Neuronal stem cell (in vitro differentiated cells): ENCODE measurements at regions not wholly inside any gene's neighbourhood (a gene's known extent, or its start where the extent isn't known, plus 50 kb on each side); places are given as distances from the start of the nearest gene placed in this dataset.

Experiments
- DNase-seq: peaks from one replicate; pipeline ENCODE4 v3.0.0-alpha.2; 2013; ENCODE audit warnings: low spot score
- H2AFZ ChIP-seq: one replicate; pipeline ENCODE4 v1.6.1; 2013; ENCODE audit warnings: mild to moderate bottlenecking, low read length, inconsistent platforms
- H2AK5ac ChIP-seq: 2 replicates; pipeline ENCODE4 v1.6.1; 2013; ENCODE audit warnings: low read depth, mild to moderate bottlenecking, inconsistent platforms, low read length, moderate library complexity, mixed read lengths
- H2BK120ac ChIP-seq: 2 replicates; pipeline ENCODE4 v1.6.1; 2013; ENCODE audit warnings: low read depth, mild to moderate bottlenecking, inconsistent platforms, low read length, moderate library complexity, mixed read lengths
- H2BK12ac ChIP-seq: one replicate; pipeline ENCODE4 v1.6.1; 2013; ENCODE audit warnings: low read length, inconsistent platforms
- H2BK15ac ChIP-seq: 2 replicates; pipeline ENCODE4 v1.6.1; 2013; ENCODE audit warnings: mild to moderate bottlenecking, low read length, inconsistent platforms, mixed read lengths
- H2BK5ac ChIP-seq: one replicate; pipeline ENCODE4 v1.6.1; 2013; ENCODE audit warnings: inconsistent platforms, mild to moderate bottlenecking, low read length, moderate library complexity
- H3K14ac ChIP-seq: one replicate; pipeline ENCODE4 v1.6.1; 2013; ENCODE audit warnings: low read length, inconsistent platforms
- H3K18ac ChIP-seq: 2 replicates; pipeline ENCODE4 v1.6.1; 2013; ENCODE audit warnings: low read length, inconsistent platforms
- H3K23ac ChIP-seq: 2 replicates; pipeline ENCODE4 v1.6.1; 2013; ENCODE audit warnings: low read depth, mild to moderate bottlenecking, mixed read lengths, low read length, inconsistent platforms; ENCODE audit not compliant: poor library complexity
- H3K27ac ChIP-seq: replicated peaks from 3 replicates; pipeline ENCODE4 v1.5.1; 2013; ENCODE audit warnings: low read length, inconsistent platforms
- H3K27me3 ChIP-seq, 3 experiments: 2 replicates each; pipeline ENCODE4 v1.6.1; 2013; ENCODE audit warnings: low read length in 3 of 3, mild to moderate bottlenecking in 2 of 3, inconsistent platforms in 1 of 3, low read depth in 1 of 3, mixed read lengths in 1 of 3, moderate library complexity in 1 of 3; ENCODE audit not compliant: control insufficient read depth in 3 of 3, insufficient read depth in 3 of 3
- H3K36me3 ChIP-seq, 2 donors: replicated peaks in 1 of 2; 2 replicates each; pipeline ENCODE4 v1.6.1; 2013; ENCODE audit warnings: low read length in 2 of 2; ENCODE audit not compliant: control insufficient read depth in 2 of 2, insufficient read depth in 2 of 2
- H3K4ac ChIP-seq: 2 replicates; pipeline ENCODE4 v1.6.1; 2013; ENCODE audit warnings: inconsistent platforms, mild to moderate bottlenecking, low read length, moderate library complexity
- H3K4me1 ChIP-seq, 2 donors: 1 replicate in 1 of 2; 2 replicates in 1 of 2; pipeline ENCODE4 v1.6.1; 2013; ENCODE audit warnings: low read length in 2 of 2, low read depth in 1 of 2; ENCODE audit not compliant: control insufficient read depth in 2 of 2, insufficient read depth in 1 of 2
- H3K4me2 ChIP-seq: one replicate; pipeline ENCODE4 v1.6.1; 2013; ENCODE audit warnings: mild to moderate bottlenecking, low read length, inconsistent platforms; ENCODE audit not compliant: insufficient read depth, poor library complexity, severe bottlenecking
- H3K4me3 ChIP-seq, 2 donors: 2 replicates each; pipeline ENCODE4 v1.5.1; 2013; ENCODE audit warnings: low read length in 2 of 2, mild to moderate bottlenecking in 2 of 2, inconsistent platforms in 1 of 2, moderate library complexity in 1 of 2
- H3K79me1 ChIP-seq: one replicate; pipeline ENCODE4 v1.6.1; 2013; ENCODE audit warnings: low read depth, mild to moderate bottlenecking, inconsistent platforms, low read length, moderate library complexity
- H3K9ac ChIP-seq: one replicate; pipeline ENCODE4 v1.6.1; 2013; ENCODE audit warnings: mild to moderate bottlenecking, low read depth, low read length, inconsistent platforms; ENCODE audit not compliant: poor library complexity
- H3K9me3 ChIP-seq, 2 donors: replicated peaks in 1 of 2; 2 replicates each; pipeline versions ENCODE3 to v1.6.1; 2013; ENCODE audit warnings: low read length in 2 of 2, mild to moderate bottlenecking in 2 of 2, inconsistent platforms in 1 of 2, low read depth in 1 of 2, mixed read lengths in 1 of 2, moderate library complexity in 1 of 2; ENCODE audit not compliant: control insufficient read depth in 2 of 2, insufficient read depth in 1 of 2
- H4K8ac ChIP-seq: one replicate; pipeline ENCODE4 v1.6.1; 2013; ENCODE audit warnings: low read depth, mild to moderate bottlenecking, inconsistent platforms, low read length, moderate library complexity
- H4K91ac ChIP-seq: one replicate; pipeline ENCODE4 v1.6.1; 2013; ENCODE audit warnings: low read length, low read depth, mild to moderate bottlenecking, inconsistent platforms; ENCODE audit not compliant: poor library complexity
- WGBS, 2 donors: extraction: QIAGEN DNeasy Blood & Tissue Kit; methylation state at CpG; one replicate each; pipeline ENCODE4 v1.1.7; 2013; ENCODE audit warnings: missing lambda C conversion rate in 2 of 2, mixed read lengths in 1 of 2; ENCODE audit not compliant: insufficient read length in 2 of 2, insufficient replicate concordance in 1 of 2; ENCODE audit errors: extremely low coverage in 2 of 2; 5-methylcytosine and 5-hydroxymethylcytosine counted together

DNA sequence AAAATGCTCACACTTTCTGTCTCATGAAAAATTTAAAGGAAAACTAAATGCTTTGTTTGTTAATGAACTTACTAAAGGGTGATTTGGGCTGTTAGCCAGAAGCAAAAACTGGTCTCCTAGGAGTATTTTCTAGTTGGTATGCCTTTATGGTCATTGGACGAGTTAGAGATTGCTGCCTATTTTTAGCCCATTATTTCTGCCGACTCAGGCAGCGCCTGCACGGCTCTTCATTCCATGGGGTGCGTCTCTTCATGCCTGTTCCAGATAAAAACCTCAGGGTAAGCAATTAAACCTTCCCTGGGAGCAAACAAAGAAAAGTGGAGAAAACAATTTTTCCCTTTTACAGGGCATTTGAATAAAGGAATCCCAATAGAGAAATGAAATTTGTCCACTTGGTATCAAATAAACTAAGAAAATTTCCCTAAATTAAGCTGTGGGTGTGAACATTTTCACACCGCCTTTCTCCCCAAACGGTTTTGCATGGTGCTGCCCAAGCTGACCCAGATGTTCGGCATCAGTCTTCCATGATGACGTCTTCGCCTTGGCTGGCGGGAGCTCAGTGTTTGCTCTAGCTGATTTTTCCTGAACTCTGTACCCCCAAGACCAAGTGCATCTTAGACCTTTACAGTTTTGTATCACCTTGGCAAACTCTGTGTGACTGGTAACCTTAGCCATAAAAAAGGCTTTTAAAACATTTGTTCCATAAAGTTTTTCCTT is 61.7 kb upstream of the ADGRG2 start:
- Histone ChIP-seq H2BK12ac (no peak overlapping the region), H3K4ac (no peak overlapping the region), H3K9me3 (no peaks in the 10 kb centered on the region), H3K36me3 (no peaks in the 10 kb centered on the region), H3K79me1 (no peaks in the 10 kb centered on the region), H2BK5ac (no peak overlapping the region), H3K27ac (no peak overlapping the region), H3K18ac (no peak overlapping the region), H2BK120ac (no peak overlapping the region), H2AK5ac (no peak overlapping the region), H3K27me3 (peaks cover 0 to 9% (median 0%) of the 10 kb centered on the region in 3 experiments), H2AFZ (no peak overlapping the region), H3K9ac (no peak overlapping the region), H3K14ac (no peak overlapping the region), H3K4me2 (no peak overlapping the region), H3K4me1 (peaks cover 0 to 1% of the 10 kb centered on the region in 2 donors), H4K8ac (no peak overlapping the region), H2BK15ac (no peak overlapping the region), H4K91ac (no peak overlapping the region), H3K4me3 (no peak overlapping the region), H3K23ac (no peak overlapping the region)
- no peak for DNase-seq
- WGBS, 2 donors, result no CpG with 5 or more reads among the region's 11 CpGs

DNA sequence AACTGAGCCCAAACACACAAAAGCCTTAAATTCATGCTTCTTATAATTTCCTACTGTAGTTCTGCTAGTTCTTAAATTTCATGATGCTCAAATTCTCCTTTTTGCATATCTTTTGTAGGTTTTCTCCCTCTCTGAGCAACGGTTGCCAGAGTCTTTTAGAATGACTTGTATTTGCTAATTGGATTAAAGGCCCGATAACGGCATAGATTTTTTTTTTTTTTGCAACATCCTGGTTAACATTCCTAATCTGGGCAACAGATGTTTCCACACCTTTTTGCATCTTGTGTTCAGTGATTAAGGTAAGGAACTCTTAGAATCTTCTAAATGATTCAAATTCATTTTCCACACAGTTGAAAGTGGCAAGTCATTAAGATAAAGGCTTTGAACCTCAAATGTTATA is 66.3 kb upstream of the ADGRG2 start:
- Histone ChIP-seq H4K91ac (no peak overlapping the region), H4K8ac (no peak overlapping the region), H2AFZ (no peak overlapping the region), H3K4me3 (no peak overlapping the region), H2BK15ac (no peak overlapping the region), H2BK5ac (no peak overlapping the region), H2BK12ac (no peak overlapping the region), H3K79me1 (no peaks in the 10 kb centered on the region), H2BK120ac (no peak overlapping the region), H3K36me3 (no peaks in the 10 kb centered on the region), H3K4me2 (no peak overlapping the region), H2AK5ac (no peak overlapping the region), H3K27me3 (peaks cover 0 to 9% (median 0%) of the 10 kb centered on the region in 3 experiments), H3K4ac (no peak overlapping the region), H3K14ac (no peak overlapping the region), H3K18ac (no peak overlapping the region), H3K4me1 (peaks cover 0 to 1% of the 10 kb centered on the region in 2 donors), H3K23ac (no peak overlapping the region), H3K9ac (no peak overlapping the region), H3K9me3 (peaks cover 0 to 1% of the 10 kb centered on the region in 2 donors), H3K27ac (no peak overlapping the region)
- no CpG with 5 or more reads among the region's 3 CpGs for WGBS, 2 donors
- no peak for DNase-seq

DNA sequence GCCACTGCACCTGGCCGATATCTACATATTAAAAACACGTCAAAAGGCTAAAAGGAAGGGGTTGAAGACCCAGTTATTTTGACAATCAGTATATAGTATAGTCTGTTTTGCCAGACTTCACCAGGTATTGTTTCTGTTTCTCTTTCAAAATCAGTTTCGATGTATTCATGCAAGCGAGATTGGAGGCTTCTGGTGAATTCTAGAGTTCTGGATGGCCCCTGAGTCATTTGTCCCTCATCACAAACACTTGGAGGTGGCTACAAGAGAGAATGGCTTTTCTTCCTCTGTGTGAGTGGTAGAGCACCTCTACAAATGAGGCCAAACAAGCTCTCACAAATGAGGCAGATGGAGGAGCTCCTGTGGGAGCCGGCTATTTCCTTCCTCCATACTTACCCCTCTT is 68.6 kb upstream of the ADGRG2 start:
- peaks cover 0 to 5% (median 0%) of the 10 kb centered on the region in 3 experiments for H3K27me3 ChIP-seq
- H3K18ac ChIP-seq, result no peak overlapping the region
- H2AK5ac ChIP-seq, result no peak overlapping the region
- no CpG with 5 or more reads among the region's 5 CpGs for WGBS, 2 donors
- H3K79me1 ChIP-seq, result no peaks in the 10 kb centered on the region
- no peak overlapping the region for H2BK12ac ChIP-seq
- no peak overlapping the region for H3K4ac ChIP-seq
- no peak overlapping the region for H4K8ac ChIP-seq
- no peak overlapping the region for H2BK15ac ChIP-seq
- no peak overlapping the region for H3K4me3 ChIP-seq
- no peak overlapping the region for H4K91ac ChIP-seq
- H3K4me2 ChIP-seq, result no peak overlapping the region
- H2BK5ac ChIP-seq, result no peak overlapping the region
- no peak overlapping the region for H3K14ac ChIP-seq
- no peak overlapping the region for H3K9ac ChIP-seq
- no peaks in the 10 kb centered on the region for H3K4me1 ChIP-seq
- H2BK120ac ChIP-seq, result no peak overlapping the region
- H3K23ac ChIP-seq, result no peak overlapping the region
- no peak overlapping the region for H3K27ac ChIP-seq
- no peak for DNase-seq
- H3K36me3 ChIP-seq, result no peaks in the 10 kb centered on the region
- H2AFZ ChIP-seq, result no peak overlapping the region
- H3K9me3 ChIP-seq, result peaks cover 0 to 1% of the 10 kb centered on the region in 2 donors

DNA sequence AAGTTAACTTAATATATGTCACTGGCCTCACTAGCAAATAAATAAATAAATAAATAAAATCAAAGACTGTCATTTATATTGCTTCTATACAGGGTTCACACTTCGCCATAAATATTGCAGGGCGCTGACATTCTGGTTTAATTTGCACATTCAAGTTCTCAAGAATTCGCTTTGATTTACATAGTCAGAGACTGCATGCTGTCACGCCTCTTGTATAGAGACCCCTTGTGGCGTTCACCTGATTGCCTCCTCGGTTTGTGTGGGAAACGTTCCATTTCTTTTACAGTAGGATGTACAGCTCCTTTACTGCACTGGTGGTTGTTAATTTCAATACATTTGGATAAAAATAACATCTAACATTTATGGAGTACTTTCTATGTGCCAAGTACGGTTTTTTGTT is 71.3 kb upstream of the ADGRG2 start:
- H3K36me3 ChIP-seq, result no peaks in the 10 kb centered on the region

More for the DNA sequence above, 71.3 kb upstream of the ADGRG2 start:
- no peak overlapping the region for H3K4me2 ChIP-seq
- no peak overlapping the region for H2BK15ac ChIP-seq
- no peak overlapping the region for H3K4me3 ChIP-seq
- H3K79me1 ChIP-seq, result no peaks in the 10 kb centered on the region
- H2BK12ac ChIP-seq, result no peak overlapping the region
- H2AK5ac ChIP-seq, result no peak overlapping the region
- H3K27me3 ChIP-seq, result peaks cover 0 to 7% (median 0%) of the 10 kb centered on the region in 3 experiments
- H3K18ac ChIP-seq, result no peak overlapping the region
- no CpG with 5 or more reads among the region's 8 CpGs for WGBS, 2 donors
- DNase-seq, result no peak
- H2BK120ac ChIP-seq, result no peak overlapping the region
- no peak overlapping the region for H3K4ac ChIP-seq
- no peak overlapping the region for H2AFZ ChIP-seq
- no peak overlapping the region for H3K23ac ChIP-seq
- no peak overlapping the region for H3K27ac ChIP-seq
- no peak overlapping the region for H4K91ac ChIP-seq
- no peak overlapping the region for H4K8ac ChIP-seq
- peaks cover 0 to 1% of the 10 kb centered on the region in 2 donors for H3K9me3 ChIP-seq
- no peaks in the 10 kb centered on the region for H3K4me1 ChIP-seq
- H2BK5ac ChIP-seq, result no peak overlapping the region
- no peak overlapping the region for H3K9ac ChIP-seq
- H3K14ac ChIP-seq, result no peak overlapping the region
